Jurkat, Clone E6-1 (cell line): ENCODE measurements at regions not wholly inside any gene's neighbourhood (a gene's known extent, or its start where the extent isn't known, plus 50 kb on each side); places are given as distances from the start of the nearest gene placed in this dataset.

ENCODE experiments used
- DNase-seq: peaks from one replicate; pipeline ENCODE4 v3.0.0-alpha.2; 2011; ENCODE audit warnings: low read depth, low spot score
- H3K4me3 ChIP-seq: 2 replicates; pipeline ENCODE4 v1.5.1; 2011; ENCODE audit warnings: mild to moderate bottlenecking, low read length, control low read depth, moderate library complexity

DNA sequence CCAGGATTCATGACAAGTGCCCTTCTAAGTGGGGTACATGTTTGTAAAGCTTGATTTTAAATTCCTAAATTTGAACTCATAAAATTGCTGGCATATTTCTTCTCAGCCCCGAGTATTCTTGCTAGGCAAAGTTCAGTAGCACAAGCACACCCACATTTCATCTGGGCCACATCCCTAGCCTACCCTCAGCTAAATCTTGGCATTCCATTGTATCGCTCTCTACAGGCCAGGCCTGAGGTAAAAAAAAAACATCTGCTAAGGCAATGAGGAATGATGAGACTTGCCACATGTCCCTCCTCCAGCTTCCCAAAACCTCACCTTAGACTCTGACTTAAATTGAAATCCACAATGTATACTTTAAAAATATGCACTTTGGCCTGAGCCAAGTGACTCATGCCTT lies 51.4 kb upstream of the VCX3B start:
- DNase-seq, result no peak
- H3K4me3 ChIP-seq, result no peak overlapping the region
